ENCODE measurements at regions not wholly inside any gene's neighbourhood (a gene's known extent, or its start where the extent isn't known, plus 50 kb on each side); places are given as distances from the start of the nearest gene placed in this dataset.

DNA sequence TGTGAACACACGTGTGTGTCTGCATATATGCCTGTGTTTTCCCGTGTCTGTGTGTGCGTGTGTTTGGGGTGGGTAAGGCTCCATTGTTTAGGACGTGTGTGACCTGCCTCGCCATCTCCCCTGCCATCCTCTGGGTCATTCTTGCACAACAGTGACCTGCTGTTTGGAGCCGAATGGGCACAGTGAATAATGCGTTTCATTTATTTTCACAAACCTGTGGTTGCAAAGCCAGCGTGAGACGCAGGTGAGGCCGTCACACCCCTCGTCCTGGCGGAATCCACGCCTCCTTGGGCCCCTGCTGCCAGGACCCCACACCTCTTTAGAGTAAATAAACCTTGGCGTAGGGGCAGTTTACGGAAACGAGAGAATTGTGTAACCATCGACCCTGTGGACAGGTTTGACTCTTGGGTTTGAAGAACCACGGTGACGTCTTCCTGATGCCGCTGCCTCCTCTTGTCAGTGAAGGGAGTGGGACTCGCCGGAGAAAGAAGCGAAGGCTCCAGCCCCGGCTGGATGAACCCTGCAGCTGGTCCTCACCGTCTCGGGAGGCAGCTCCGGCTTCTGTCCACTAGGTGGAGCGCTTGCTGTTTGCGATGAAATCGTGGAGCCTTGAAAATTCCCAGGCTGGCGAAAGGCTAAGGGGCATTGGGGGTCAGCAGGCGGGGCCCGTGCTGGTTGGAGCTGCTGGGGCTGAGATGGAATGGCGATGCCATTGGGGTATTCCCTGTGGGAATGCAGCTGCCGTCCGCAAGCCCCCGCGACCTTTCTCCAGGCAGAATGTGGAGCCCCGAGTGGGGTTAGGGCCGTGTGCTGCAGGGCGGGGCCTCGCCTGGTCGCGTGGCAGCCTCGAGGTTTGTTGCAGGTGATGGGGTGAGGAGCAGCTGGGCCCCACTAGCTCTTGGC is 81.1 kb downstream of the RTP5 start:
- H3K4me3 ChIP-seq (replicated peaks in 1 of 2; ENCODE audit: low read depth in 2 of 2, low read length in 2 of 2) = no peak overlapping the region
- peak; percentile 71 to 74 for DNase-seq (ENCODE audit: low read depth in 2 of 2)
- TF ChIP-seq, protein P1, sequence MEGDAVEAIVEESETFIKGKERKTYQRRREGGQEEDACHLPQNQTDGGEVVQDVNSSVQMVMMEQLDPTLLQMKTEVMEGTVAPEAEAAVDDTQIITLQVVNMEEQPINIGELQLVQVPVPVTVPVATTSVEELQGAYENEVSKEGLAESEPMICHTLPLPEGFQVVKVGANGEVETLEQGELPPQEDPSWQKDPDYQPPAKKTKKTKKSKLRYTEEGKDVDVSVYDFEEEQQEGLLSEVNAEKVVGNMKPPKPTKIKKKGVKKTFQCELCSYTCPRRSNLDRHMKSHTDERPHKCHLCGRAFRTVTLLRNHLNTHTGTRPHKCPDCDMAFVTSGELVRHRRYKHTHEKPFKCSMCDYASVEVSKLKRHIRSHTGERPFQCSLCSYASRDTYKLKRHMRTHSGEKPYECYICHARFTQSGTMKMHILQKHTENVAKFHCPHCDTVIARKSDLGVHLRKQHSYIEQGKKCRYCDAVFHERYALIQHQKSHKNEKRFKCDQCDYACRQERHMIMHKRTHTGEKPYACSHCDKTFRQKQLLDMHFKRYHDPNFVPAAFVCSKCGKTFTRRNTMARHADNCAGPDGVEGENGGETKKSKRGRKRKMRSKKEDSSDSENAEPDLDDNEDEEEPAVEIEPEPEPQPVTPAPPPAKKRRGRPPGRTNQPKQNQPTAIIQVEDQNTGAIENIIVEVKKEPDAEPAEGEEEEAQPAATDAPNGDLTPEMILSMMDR (IDR thresholded peaks at IDR 0.05; ENCODE audit: low read depth, low read length) = peak; percentile 96

DNA sequence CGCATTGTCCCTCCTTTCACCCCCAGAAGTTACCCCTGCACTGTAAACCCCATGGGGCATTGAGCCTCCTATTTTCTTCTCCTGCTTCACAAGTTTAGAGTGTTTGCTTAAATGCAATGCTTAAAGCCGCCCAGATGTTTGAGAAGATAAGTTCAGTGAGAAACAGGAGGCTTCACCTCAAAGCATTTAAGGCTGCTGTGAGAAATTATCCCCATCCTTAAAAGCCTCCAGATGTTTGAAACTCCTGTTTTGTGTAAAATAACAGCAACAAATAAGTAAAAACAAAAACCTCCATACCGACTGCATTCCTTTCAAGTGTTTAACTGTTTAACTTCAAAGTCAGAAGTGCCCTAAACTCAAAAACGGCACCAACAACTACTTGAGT is 81.8 kb downstream of the RTP5 start:
- TF ChIP-seq, protein P1 (IDR thresholded peaks at IDR 0.05; ENCODE audit: low read depth, low read length) = no peak
- no peak for DNase-seq (ENCODE audit: low read depth in 2 of 2)
- no peak overlapping the region for H3K4me3 ChIP-seq (replicated peaks in 1 of 2; ENCODE audit: low read depth in 2 of 2, low read length in 2 of 2)

DNA sequence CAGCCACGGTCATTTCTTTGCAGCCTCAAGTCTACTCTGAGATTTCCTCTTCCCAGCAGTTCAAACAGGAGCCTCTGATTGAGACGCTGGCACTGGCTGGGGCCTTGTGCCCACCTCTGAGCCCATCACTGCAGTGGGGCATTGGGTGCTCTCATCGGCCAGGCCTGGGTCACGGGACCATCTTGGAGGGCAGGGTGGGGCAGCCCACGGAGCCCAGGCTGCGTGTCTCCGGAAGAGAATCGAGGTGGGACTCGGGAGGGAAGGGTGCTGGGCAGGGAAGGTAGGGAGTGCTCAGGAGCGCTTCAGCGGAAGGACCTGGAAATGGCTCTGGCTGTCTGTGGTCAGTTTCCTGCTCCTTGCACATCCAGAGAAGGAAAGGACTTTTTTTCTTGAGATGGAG is 82.4 kb downstream of the RTP5 start:
- TF ChIP-seq, protein P1 (IDR thresholded peaks at IDR 0.05; ENCODE audit: low read depth, low read length) = no peak
- no peak for DNase-seq (ENCODE audit: low read depth in 2 of 2)
- no peak overlapping the region for H3K4me3 ChIP-seq (replicated peaks in 1 of 2; ENCODE audit: low read depth in 2 of 2, low read length in 2 of 2)

DNA sequence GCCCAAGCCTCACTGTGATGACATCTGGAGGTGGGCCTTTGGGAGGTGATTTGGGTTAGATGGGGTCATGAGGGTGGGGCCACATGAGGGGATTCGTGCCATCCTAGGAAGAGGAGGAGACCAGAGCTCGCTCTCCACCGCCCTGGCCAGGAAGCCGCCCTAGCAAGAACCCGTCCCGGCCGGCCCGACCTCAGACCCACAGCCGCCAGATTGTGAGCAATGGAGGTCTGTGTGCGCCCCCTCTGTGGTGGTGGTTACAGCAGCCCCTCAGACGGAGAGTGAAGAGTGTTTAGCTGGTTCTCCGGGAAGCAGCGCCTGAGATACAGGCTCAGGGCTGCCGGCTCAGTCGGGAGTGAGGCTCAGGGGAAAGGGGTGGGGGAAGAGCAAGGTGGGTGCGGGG is 83.3 kb downstream of the RTP5 start:
- TF ChIP-seq, protein P1 (IDR thresholded peaks at IDR 0.05; ENCODE audit: low read depth, low read length) = no peak
- DNase-seq (ENCODE audit: low read depth in 2 of 2) = no peak
- no peak overlapping the region for H3K4me3 ChIP-seq (replicated peaks in 1 of 2; ENCODE audit: low read depth in 2 of 2, low read length in 2 of 2)

GRCh38 chr2:241953324-241953928 is 83.9 kb downstream of the RTP5 start:
- TF ChIP-seq, protein P1 (IDR thresholded peaks at IDR 0.05; ENCODE audit: low read depth, low read length) = no peak
- H3K4me3 ChIP-seq (replicated peaks in 1 of 2; ENCODE audit: low read depth in 2 of 2, low read length in 2 of 2) = no peak overlapping the region
- no peak for DNase-seq (ENCODE audit: low read depth in 2 of 2)

DNA sequence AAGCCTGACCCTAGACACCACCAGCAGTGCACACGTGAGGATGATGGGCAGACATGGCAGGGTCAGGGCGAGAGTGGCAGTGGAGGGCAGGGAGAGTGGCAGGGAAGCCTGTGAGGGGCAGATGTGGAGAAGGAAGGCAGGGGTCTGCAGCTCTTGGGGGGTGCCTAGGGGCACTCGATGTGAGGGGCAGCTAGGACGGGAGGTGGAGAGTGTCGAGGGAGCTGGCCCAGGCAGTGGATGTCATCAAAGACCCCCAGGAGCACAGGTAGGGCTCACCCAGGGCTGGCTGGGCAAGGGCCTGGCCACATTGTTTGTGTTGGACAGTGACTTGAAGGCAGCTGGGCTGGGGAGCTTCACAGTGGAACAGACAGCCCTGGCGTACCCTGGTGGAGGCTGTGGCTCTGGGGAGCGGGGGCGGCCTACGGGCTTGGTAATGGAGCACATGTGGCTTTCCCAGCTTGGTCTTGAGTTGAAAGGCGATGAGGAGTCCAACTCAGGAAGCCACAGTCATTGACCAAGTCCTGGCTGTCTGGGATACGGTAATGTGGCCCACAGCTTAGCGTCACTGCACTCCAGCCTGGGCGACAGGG is 87.1 kb downstream of the RTP5 start:
- H3K4me3 ChIP-seq (replicated peaks in 1 of 2; ENCODE audit: low read depth in 2 of 2, low read length in 2 of 2) = no peak overlapping the region
- TF ChIP-seq, protein P1 (IDR thresholded peaks at IDR 0.05; ENCODE audit: low read depth, low read length) = no peak
- DNase-seq (ENCODE audit: low read depth in 2 of 2) = no peak

All from cardiac fibroblast (primary cell).